HG03442 (cell line): ENCODE measurements at regions not wholly inside any gene's neighbourhood (a gene's known extent, or its start where the extent isn't known, plus 50 kb on each side); places are given as distances from the start of the nearest gene placed in this dataset.
"Not testable (repeated sequence)": the region's sequence is repeated elsewhere in the genome, so short reads cannot be mapped to it uniquely, and the experiment has no call there.

Experiments
- ATAC-seq: cut with Tn5 transposase; IDR thresholded peaks from one replicate; pipeline ENCODE4 v1.9.1; 2021; ENCODE audit warnings: mild to moderate bottlenecking, moderate library complexity; ENCODE audit not compliant: unreplicated experiment

DNA sequence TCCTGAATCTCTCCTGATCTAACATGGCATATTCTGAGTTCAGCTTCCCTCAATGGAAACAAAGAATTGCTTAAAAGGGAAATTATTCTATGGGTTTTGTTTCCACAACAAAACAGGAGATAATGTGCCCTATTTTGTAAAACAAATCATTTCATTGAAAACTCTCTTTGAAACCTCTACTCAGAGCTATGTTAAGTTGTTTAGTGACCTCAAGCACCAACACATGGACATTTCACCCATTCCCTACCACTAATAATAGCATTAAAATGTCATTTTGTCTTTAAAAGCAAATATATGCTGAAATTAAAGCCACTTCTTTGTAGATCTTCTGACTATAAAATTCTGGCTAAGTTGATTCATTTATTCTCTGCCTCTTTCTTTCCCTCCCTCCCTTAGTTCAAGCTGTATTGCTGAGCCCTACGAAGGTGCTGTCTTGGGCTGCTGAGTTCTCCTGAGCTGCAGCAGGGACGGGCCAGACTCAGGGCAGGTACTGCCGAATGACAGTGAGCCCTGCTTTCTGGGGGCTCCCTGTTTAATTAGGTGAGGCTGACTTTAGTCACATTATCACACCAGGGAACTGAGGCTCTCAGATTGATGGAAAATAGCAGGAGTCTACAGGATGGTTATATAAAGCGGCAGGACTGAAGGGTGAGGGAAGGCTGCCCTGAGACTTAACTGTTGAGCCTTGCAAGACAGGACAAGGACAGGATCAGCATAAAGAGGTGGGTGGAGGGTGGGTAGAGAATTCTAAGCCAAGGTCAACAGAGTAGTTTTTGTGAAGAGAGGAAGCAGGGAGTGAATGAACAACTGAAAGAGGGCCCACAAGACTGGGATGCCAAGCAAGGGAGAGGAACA is 1685.1 kb downstream of the SPATA31A7 start:
- ATAC-seq = not testable (repeated sequence)

DNA sequence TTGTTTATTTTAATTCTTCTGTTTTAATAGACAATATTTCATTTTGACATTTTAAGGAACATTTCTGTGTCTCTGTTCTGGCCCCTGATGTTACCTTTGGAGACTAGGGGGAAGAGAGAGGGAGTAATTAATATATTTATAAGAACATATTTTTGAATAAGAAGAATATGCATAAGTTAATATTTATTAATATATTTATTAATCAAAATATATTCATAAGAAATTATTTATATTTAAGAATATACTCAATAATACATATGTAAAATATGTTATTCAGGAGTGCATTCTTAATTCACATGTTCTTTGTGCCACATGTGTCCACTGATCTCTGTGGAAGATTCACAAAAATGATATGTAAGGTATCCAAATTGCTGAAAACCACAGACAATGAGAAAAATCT is 1687.7 kb downstream of the SPATA31A7 start:
- not testable (repeated sequence) for ATAC-seq

DNA sequence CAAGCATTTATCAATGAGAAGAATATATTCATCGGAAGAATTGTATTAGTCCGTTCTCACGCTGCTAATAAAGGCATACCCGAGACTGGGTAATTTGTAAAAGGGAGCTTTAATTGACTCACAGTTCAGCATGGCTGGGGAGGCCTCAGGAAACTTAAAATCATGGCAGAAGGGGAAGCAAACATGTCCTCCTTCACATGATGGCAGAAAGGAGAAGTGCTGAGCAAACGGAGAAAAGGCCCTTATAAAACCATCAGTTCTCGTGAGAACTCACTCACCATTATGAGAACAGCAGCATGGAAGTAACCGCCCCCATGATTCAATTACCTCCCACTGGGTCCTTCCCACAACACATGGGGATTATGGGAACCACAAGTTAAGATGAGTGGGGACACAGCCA is 1688.2 kb downstream of the SPATA31A7 start:
- not testable (repeated sequence) for ATAC-seq

DNA sequence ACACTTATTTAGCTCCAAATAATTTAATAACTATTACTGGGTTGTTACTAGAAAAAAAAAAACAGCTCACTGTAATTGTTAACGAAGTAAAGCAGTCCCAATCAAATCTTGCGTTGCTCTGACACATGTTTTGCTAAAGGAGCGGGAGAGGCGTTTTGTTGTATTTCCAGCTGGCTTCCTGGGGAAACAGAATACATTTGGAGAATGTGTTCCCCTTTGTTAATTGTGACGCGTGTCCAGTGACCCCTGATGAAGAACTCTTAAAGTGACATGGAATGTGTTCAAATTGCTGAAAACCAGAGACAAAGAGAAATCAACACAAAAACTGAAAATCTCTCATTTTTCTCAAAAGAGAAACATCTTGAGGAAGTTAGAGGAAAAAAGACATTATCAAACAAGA is 1690.6 kb downstream of the SPATA31A7 start:
- not testable (repeated sequence) for ATAC-seq

DNA sequence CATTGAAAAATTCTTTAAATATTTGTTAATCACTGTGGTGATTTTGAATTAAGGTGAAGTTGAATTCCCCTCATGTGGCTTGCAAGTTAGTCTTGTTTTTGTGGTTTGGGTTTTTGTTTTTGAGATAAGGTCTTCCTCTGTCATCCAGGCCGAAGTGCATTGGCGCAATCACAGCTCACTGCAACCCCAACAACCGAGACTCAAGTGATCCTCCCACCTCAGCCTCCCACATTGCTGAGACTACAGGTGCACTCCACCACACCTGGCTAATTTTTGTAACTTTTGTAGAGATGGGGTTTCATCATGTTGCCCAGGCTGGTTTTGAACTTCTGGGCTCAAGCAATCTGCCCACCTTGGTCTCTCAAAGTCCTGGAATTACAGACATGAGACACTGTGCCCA is 1691.1 kb downstream of the SPATA31A7 start:
- ATAC-seq = not testable (repeated sequence)

DNA sequence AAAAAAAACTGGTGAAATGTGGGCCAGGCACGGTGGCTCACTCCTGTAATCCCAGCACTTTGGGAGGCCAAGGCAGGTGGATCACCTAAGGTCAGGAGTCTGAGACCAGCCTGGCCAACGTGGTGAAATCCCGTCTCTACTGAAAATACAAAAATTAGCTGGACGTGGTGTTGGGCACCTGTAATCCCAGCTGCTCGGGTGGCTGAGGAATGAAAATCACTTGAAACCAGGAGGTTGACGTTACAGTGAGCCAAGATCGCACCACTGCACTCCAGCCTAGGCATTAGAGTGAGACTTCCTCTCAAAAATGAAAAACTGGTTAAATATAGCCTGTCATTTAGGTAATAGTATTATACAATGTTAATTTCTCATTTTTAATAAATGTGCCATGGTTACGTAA is 1692.0 kb downstream of the SPATA31A7 start:
- not testable (repeated sequence) for ATAC-seq

DNA sequence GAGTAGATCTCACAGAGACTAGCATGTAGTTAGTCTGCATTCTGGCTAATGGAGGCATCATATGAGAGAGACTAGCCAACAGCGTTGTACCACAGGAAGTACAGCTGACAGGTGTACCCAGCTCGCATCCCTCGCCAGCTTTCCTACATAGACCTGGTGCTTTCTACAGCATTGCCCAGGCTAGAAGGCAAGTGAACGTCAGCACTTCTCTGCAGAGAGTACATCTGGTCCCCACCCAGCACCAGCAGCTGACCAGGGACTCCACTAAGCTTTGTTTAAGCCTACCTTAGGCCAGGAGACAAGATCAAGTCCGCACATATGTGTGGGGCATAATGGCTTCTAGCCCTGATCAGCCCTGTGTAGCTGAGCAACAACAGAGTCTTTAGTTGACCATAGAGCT is 1692.9 kb downstream of the SPATA31A7 start:
- not testable (repeated sequence) for ATAC-seq

DNA sequence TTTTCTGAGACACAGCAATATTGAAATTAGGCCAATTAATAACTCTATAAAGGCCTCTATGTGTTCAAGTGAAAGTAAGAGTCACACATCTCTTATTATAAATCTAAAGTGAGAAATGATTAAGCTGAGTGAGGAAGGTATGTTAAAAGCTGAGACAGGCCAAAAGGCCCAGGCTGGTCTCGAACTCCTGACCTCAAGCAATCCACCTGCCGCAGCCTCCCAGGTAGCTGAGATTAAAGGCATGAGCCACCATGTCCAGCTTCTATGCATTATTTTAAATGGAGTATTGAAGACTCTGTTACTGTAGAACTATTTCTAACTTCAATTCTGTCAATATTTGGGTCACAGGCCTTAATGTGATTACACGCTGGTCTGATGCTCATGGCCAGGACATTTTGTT is 1706.9 kb downstream of the SPATA31A7 start:
- not testable (repeated sequence) for ATAC-seq

DNA sequence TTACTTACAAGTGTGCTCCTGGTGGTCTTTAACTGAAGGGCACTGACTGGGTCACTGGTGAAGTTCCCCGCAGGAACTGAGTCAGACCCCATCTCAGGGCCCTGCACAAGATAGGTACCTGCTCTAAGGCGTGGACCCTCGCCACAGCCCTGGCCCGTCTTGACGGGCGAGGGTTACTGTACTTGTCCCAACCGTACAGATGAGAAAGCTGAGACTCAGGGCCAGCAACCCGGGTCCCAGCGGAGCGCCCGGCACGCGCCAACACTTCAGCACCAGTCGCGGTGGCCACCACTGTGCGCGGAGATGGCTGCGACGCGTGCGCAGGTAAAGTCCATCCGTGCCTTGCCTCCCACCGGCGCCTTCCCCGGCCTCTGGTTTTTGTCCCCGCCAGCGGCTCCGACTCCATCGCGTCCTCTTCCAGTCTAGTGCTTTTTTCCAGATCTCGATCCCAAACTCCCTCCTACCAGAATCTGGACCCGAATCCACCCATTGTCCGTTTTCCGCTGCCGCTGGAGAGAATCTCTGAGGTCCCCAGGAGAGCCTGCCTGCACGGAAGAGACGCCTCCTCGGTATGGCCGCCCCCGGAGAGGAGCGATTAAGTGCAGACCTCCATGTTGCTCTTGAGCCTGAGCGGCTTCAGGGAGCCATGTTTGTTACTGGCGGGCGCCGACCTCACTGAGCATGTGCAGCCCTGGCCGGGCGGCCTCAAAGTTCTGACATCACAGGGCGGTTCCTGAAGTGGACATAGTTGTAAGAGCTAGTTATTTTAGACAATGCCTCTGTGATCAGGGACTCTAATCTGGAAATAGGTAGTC is 1707.8 kb downstream of the SPATA31A7 start:
- ATAC-seq = not testable (repeated sequence)

DNA sequence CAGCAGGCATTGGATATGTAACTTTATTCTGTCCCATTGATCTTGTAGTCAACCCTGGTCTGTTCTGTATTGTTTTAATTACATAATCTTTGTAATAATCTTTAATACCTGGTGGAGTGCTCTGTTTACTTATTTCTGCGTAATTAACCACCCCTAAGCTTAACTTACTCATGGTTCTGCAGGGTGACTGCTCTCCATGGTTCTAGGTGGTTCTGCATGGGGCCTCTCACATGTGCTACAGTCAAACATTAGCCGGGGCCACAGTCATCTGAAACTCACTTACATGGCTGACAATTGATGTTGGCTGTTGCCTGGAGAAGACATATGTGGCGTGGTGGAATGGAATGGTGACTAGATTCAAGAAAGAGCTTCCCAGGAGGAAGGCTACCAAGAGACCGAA is 1709.8 kb downstream of the SPATA31A7 start:
- ATAC-seq = not testable (repeated sequence)

DNA sequence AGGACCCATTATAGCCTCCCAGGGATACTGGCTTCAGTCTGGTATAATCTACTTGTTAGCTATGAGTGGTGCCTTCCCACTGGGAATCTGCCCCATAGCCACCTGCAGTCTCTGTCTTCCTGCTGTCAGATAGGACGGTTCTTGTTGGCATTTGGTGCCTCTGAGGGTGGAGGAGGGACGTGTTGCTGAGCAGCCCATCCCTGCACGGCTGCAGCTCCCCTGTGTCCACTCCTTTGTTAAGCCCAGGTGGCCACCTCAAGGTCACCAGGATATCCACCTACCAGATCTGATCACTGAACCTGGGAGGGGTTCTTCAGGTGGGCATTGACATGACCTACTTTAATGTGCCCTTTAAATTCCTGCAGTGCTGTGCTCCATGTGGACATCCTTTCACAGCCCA is 1714.2 kb downstream of the SPATA31A7 start:
- not testable (repeated sequence) for ATAC-seq

DNA sequence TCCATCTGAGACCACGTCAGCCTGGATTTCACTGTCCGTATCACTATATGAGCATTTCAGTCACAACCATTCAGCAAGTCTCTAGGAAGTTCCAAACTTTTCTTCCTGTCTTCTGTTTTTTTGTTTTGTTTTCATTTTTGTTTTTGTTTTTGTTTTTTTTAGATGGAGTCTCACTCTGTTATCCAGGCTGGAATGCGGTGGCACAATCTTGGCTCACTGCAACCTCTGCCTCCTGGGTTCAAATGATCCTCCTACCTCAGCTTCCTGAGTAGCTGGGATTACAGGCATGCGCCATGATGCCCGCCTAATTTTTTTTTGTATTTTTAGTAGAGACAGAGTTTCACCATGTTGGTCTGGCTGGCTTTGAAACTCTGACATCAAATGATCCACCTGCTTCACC is 1715.9 kb downstream of the SPATA31A7 start:
- not testable (repeated sequence) for ATAC-seq

DNA sequence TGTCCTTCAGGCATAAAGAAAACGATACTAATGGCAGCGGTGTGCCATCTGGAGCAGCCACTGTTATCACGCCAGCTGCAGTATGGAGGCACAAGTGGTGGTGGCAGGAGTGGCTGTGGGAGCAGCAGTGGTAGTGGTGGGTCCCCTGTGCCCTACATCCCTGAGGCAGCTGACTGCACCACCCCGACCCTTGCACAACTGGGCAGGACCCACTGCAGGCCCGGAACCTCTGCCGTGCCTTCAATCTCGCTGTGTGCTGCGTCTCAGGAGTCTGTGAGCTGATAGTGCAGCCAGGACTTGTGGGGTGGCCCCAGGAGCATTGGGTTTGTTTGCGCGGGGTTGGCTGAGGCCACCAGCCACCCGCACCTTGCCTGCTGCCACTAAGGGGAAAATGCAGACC is 1718.0 kb downstream of the SPATA31A7 start:
- ATAC-seq = not testable (repeated sequence)

DNA sequence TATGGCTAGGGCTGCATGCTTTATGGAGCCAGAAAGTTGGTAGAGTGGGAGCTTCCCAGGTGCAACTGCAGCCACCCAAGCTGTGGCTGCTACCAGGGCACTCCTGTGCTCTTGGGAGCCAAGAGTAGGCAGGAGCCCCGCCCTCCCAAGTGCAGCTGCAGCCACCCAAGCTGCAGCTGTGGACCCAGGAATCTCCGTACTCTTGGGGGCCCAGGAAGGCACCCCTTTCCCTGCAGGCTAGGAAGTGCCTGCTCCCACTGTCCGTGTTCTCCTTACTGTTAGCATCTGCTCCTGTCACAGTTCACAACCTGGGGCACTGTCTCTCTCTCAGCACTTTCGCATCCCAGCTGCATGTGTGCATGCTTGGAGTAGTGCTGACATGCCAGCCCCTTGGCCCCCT is 1718.4 kb downstream of the SPATA31A7 start:
- not testable (repeated sequence) for ATAC-seq

DNA sequence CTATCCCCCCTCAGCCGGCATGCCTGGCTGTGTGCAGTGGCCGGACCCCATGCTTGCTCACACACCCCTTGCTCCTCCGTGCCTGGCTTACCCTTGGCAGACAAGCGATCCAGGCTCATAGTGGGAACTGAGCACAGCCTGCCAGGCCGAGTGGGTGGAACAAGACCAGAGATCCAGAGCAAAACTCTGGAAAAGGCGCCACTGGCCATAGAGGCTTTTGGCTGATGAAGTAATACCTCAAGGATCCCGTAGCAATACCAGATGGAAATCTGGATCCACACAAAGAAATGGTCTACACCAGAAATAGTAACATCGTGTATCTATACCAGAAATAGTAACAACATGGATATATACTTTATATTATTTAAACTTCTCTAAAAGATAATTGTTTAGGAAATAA is 1719.6 kb downstream of the SPATA31A7 start:
- not testable (repeated sequence) for ATAC-seq

DNA sequence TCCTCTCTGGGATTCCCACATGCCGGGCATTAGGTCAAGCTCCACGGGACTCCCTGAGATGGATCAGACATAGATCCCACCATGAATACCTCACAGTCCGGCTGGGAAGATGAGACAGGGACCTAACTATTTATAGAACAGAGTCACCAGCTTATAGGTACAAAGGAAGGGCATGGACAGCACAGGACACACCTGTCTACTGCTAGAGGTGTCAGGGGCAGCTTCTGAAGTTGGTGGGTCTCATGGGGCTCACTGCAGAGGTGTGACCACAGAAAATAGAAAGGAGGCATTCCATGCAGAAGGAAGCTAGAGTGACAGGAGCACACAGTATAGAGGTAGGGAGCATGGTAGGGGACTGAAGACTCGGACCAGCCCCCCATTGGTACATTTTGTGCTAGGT is 1722.4 kb downstream of the SPATA31A7 start:
- ATAC-seq = not testable (repeated sequence)

DNA sequence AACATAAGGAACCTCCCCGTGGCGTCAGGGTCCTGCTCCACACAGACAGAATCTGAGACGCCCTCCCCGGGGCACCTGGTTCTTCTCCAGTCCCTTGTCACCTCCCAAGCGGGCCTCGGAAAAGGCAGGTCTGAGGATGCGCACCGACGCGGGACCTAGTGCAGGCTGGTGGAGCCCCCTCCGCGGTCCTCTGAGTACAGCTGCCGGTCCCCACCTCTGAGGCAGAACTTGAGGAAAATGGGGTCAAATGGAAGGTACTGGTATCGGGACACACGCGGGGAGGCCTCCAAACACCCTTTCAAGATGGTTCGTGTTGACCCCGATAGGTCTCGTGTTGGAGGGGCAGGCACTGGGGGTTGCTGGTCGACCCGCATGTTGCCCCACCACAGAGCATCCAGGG is 1725.3 kb downstream of the SPATA31A7 start:
- not testable (repeated sequence) for ATAC-seq

DNA sequence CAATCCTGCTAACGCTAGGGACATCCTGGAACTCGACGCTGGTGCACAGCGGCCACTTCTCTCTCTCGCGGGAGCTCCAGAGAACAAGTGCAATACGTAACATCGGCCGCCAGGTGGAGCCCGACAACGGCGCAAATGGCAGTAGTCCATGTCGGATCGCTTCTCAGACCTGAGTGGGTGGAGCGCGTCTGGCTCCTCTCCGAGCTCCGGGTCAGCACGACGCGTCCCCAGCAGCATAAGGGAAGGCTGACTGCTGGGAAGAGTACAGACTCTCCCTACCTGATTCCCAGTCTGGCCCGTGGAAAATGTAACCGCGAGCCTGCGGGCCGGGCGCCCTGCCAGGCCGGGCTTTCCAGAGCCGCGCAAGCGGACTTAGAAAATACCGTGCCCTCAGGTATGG is 1725.8 kb downstream of the SPATA31A7 start:
- peak; percentile 100 for ATAC-seq

DNA sequence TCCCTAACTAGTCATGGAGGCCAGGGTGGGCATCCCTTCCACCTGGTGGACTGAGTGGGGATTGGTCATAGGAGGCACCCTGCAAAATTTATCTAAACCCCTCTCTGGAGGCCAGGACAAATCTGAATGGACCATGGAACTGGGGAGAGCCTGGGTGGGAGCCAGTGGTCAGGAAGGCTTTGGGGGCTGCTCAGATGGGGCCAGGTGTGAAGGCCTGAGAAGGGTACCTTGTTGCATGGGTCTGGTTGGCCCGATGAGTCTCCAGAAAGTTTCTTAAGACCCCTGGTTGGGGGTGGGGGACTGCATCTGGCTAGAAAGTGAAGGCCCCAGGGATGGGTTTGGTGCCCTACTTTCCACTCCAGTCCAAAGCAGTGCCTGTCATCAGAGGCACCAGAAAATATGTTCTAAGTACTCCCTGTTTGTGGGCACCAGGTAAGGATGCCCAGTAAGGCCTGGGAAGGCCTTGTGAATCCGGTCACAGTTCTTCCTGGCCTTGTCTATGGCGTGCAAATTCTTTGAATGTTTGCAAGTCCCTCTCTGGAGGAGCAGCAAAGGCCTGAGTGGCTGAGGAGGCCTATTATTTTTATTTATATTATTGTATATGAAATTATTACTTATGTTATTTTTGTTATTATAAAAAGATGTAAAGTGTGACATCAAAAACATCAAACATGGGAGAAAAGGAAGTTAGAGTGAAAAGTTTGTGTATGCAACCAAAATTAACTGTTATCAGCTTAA is 1729.0 kb downstream of the SPATA31A7 start:
- not testable (repeated sequence) for ATAC-seq

DNA sequence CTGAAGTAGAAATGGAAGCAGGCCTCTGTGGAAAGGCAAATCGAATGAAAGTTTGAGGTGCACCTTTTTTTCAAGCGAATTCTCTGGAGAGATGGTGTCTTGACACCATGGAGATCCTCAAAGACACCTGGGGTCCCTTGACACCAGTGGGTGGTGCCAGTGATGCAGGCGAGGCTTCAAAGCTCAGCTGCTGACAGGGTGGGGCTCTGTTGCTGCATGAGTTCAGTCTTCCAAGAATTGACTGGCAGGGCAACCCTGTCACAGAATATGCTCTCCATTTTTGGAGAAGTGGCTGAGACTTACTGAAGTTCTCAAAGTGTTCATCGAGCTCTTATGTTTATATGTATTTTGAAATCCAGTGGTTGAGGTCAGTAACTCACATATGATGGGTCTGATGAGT is 1741.6 kb downstream of the SPATA31A7 start:
- ATAC-seq = not testable (repeated sequence)

DNA sequence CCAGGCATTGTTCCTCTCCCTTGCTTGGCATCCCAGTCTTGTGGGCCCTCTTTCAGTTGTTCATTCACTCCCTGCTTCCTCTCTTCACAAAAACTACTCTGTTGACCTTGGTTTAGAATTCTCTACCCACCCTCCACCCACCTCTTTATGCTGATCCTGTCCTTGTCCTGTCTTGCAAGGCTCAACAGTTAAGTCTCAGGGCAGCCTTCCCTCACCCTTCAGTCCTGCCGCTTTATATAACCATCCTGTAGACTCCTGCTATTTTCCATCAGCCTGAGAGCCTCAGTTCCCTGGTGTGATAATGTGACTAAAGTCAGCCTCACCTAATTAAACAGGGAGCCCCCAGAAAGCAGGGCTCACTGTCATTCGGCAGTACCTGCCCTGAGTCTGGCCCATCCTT is 1763.0 kb downstream of the SPATA31A7 start:
- not testable (repeated sequence) for ATAC-seq
